AML-193 (cell line): ENCODE measurements at regions not wholly inside any gene's neighbourhood (a gene's known extent, or its start where the extent isn't known, plus 50 kb on each side); places are given as distances from the start of the nearest gene placed in this dataset.

Experiments
- DNase-seq, 2 experiments: peaks; one replicate each; lab custom pipeline; 2025; lab: John Stamatoyannopoulos, UW

DNA sequence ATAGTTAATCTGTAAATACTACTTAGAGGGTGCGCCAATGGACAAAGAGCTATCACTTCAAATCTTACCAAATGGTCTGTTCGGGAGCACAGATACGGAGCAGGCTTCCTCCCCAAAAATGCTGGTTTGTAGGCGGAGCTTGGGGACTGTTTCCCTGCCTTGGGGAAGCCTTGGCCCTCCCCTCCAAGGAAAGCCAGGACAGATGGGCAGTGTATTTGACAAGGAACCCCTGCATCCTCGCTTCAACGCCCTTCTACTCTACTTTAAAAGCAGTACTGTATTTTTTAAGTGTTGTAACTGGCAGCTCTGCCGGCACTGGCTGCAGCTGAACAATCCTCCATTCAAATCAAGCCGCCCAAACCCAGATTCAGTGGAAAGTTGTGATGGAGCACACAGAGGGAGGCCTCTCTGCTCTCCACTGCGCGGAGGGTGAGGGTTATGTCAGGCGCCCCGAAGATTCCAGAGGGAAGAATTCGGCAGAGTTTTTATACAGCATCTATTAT is 83.1 kb upstream of the FNDC3B start:
- DNase-seq, result no peak

DNA sequence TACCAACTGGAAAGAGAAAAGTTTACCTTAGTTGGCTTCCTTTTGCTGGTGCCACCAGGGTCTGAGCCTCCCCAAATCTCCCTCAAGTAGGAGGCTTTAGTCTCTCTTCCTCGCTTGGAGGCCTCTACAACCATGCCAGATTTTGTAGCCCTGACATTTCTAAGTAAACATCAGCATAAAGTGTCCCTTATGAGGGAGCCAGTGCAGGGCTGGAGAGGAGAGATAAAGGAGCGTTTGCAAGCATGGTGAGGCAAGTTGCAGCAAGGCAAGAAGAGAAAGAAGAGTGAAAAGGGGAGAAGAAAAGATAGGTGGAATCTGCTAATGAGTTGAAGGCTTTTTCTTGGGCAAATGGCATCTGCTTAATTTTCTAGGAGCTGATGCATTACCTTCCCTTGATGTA is 82.7 kb upstream of the FNDC3B start:
- DNase-seq, result no peak

DNA sequence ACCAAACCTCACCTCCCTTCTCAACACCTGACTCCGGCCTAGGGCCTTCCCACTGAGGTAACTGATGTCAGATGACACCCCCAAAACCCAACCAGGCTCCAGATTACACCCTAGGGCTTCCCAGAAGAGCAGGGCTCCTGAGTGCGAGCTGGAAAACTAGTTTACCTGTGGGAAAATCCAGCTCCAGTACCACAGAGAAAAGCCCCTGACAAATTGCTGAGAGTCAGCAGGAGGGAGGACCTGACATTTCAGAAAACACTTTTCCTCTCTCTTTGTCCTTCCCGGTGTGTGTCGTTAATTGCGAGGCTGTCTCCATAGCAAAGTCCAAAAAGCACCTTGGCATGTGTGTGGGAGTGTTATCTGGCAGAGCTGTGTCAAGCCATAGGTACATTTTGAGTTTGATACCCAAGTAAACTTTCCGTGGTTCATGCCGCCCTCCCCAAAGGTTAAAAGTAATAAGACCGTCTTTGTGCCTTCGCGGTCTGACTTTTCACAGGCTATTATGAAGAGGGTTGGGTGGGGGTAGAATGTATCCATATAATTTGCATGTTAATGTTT is 79.8 kb upstream of the FNDC3B start:
- DNase-seq, result no peak

DNA sequence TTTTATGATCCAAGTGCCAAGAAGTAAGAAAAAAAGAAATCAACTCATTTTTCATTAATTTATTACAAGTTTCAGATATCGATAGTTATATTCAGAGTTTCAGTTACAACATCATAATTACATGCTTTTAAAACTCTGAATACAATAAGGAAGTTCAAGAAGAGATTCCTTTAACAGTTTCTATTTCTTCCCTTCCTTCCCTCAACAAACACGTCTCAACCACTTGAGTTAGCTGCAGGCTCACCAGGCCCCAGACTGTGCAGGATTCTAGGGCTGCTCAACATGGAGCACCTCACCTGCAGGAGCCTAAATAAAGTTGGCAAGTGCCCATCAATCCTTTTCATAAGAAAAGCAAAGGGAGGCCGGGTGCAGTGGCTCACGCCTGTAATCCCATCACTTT is 79.2 kb upstream of the FNDC3B start:
- no peak for DNase-seq

DNA sequence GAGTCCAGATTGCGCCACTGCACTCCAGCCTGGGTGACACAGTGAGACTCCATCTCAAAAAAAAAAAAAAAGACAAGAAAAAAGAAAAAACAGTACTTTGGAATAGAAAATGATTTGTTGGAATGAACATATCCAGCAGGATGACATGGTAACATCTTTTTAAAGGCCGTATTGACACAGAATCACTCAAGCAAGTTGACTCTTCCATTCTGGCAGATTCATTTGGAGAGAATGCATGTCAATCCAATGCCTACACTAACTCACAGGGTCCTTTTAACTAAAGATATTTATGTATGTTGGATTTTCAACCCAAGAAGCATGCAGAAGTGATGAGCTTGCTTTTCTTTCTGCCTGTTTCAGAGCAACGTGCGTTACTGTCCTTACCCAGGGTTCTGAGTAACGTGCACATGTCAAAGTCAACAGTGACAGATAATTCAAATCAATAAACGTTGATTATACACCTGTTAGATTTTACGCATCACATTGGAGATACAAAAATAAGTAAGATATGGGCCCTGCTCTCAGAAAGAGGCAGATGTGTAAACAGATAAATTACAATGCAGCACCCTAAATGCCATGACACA is 77.1 kb upstream of the FNDC3B start:
- no peak for DNase-seq

DNA sequence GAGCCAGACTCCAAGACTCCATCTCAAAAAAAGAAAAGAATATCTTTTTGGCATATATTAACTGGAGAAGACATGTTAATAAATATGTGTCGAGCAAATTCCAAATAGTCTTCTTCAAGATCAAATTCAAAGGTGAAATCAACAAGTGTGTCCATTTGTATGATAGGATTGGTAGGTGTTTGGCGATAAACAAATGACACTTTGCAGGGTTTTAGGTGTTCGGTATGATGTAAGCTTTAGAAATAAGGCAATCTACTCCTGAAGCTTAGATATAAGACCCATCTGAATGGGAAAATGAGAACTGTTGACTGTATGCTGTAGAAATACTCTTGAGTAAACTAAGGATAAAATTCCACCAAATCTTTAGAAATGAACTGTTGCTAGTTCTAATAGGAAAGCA is 75.8 kb upstream of the FNDC3B start:
- no peak for DNase-seq

DNA sequence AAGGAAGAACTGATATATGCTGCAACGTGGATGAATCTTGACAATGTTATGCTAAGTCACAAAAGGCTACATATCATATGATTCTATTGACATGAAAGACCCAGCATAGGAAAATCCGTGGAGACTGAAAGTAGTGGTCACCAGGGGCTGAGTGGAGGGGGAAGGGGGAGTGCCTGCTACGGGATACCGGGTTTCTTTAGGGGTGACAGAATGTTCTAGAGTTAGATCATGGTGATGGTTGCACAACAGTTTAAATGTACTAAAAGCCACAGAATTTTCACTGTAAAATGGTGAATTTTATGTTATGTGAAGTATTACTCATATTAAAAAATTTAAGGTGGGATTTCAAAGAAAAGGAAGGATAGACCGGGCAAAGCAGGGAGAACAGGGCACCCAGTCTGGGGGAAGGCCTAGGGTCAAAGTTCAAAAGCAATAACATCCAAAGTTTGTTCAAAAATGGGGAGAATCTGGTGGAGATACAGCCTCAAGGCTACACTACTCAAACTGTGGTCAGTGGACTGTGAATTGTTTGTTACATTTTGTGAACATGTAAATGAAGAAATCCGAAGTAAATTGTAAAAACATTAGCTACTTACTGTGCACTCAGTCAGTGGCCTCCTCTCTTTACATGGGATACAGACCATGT is 74.2 kb upstream of the FNDC3B start:
- DNase-seq, result no peak

DNA sequence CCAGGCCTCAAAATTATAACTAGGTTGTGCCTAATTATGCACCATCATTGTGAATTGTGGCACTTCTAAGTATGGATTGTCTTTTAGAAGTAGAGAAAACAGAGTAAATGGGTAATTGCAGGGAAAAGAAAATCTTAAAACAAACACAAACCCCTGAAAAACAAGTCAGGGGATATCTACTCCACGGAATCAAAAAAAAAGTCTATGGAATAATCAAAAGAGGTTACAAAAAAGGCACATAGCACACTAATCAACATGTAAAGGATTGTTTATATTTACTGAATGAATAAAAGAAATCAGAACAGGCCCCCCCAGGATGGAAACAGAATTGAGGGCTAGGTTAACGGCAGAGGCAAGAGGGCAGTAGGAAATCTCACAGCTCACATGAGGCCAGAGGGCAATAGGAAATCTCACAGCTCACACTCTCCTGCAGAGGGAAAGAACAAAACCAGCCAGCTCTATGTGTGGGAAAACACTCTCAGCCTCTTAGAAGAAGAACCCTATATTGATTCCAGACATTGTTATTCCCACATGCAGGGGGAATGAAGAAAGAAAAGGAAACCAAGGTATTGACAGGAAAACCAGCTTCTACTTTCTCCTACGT is 72.7 kb upstream of the FNDC3B start:
- DNase-seq, result no peak

DNA sequence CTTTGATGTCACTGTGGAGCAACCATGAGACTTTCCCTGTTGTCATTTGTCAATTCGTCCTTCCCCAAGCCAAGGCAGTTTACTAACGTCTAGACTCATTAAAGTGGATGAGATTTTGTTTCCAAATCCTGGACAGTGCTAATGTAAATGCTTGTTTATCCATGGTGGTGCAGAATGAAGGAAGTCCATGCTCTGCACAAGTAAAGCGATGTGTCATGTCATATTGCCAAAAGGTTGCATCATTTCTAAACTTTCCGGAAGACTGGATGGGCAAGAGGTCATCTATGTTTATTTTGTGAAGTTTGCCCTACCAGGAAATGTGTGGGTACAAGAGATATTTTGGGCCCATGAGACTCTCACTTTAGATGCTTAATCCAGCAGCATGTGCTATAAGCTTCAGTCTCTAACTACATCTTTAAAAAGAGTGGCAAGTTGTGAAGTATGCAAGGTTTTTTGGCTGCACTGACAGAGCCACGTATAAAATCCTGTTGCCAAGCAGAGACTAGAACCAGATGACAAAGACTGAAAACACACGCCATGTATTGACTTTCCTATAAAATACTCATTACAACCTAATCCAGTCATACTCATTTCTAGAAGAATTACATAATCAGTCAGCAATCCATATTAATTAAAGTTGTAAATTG is 72.1 kb upstream of the FNDC3B start:
- peak; percentile 92 to 96 for DNase-seq

DNA sequence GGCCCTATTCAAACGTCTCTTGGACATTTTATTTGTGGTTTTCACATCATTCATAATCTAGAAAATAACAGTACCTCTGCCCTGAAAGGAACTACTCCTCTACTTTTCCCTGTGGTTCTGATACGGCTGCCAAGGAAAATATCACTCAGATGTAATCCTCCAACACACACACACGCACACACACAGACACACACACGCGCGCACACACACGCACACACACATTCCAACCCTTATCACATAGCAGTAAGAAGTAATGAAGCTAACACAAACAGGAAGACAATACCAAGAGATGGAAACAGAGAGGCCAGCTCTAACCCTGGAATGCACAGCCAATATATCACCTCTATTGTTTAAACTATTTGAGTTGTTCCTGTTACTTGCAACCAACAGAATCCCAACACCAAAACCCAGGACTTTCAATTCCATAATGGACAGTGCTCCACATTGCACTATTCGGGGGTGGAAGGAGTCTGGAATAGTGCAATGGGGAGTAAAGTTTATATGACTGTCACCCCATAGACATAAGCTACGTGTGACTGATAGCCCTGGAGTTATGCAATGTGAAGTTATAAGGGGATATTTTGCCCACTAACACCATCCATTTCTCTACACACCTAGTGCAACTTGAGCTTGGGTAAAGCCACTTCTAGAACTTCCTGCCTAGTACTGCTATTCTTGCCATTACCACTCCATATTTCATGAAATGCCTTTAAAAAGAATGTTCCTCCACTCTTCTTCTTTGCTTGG is 71.3 kb upstream of the FNDC3B start:
- no peak for DNase-seq

DNA sequence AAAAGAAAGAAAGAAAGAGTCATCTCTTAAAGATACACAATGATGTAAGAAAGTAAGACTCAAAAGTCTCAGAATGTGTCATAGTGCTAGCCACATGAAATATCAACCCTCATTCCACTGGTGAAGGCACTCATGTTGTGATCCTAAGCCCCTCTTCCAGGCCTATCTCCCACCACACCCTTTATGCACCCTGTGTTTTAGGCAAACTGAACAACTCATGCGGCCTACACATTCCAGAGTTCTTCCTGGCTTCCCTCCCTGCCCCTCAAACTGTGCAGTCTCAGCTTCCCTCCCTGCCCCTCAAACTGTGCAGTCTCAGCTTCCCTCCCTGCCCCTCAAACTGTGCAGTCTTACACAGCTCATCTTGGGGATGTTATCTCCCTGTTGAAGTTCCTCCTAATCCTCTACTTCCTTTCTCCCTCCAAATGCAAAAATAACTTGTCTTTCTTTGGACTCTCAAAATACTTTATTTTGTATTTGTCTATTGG is 69.0 kb upstream of the FNDC3B start:
- DNase-seq, result no peak

DNA sequence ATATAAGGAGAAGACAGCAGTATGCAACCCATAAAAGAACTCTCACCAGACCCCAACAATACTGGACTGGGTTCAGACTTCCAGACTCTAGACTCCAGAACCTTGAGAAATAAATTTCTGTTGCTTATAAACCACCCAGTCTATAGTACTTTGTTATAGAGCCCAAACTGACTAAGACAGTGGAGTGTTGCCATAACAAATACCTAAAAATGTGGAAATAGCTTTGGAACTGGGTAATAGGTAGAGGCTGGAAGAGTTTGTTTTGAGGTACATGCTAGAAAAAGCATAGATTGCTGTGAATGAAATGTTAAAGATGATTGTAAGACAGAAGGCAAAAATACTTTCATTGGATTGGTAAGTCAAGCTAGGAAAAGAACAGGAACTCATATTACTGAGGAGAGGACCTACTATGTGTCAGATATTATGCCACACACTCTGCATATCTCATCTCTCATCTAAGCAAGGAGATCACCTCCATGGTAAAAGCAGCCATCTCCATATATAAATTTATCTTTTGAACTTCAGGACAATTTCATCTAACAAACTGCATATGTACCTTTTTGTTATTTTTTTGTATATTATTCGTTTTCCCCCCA is 67.4 kb upstream of the FNDC3B start:
- no peak for DNase-seq

DNA sequence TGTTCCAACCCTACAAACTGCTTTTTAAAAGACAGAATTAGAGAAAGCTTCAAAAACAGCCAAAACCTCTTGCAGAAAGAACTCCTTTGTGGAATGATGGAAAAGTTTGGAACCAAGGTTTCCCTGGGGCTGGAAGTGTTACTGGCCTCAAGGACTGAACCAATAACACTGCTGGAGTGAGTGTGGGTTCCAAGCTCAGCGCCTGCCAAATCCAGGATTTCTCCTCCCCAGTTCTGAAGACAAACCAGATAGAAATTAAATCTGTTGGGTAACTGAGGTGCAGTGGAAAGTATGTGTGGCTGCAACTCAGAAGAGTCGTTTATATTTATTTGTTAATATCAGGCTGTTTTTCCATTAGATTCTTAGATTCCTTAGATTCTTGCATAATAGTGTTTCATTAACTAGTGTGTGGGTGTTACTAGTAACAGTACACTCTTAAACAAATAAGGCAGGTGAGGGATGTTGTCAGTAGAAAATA is 66.5 kb upstream of the FNDC3B start:
- DNase-seq, result no peak

DNA sequence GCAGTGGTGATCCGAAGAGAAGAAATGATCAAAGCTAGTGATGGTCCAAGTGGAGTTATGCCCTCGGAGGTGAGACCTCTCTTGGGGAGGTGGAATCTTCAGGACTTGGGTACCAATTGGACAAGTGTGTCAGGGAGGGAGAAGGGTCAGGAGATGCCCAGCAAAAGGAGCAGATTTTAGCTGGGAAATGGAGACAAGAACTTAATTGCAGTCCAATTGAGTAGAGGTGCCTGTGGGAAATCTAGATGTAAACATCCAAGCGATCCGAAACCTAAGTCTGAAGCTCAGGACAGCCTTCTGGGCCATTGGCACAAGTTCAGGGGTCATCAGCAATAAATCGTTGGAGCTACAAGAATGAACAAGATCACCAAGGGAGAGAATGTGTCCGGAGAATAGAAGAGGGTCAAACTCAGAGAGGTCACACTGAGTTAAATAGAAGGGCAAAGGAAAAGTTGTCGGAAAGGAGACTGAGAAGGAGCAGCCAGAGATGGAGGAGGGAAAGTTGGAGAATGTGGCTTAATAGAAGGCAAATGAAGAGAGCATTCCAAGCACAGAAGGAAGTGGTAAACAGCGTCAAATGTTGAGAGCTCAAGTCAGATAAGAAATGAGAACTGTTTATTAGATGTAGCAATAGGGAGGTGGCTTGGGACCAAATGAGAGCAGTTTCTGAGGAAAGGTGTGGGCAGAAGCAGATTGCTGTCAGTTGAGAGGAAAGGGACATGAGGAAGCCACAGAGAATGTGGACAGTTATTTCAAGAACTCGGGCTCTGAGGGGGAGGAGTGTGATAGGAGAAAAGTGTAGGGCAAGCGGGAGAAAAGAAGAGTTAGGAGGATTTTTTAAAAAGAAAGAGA is 64.2 kb upstream of the FNDC3B start:
- DNase-seq, result peak; percentile 99 to 100

DNA sequence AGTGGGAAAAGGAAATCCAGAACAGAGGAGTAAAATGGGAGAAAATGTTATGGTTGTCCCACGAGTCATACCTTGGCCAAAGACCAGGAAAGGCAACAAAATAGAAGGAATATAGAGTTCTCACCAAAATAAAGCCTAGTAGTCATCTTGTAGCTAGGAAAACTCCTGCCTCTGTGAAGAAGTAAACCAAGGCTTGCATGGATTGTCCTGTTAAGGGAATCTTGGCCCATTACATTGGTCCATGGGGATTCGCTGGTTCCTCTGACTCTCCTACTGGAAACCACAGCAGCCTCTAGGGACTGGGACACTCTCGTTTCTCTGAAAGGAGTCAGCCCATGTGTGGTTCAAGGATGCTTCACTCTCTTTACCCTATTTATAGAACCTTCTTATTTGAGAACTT is 62.9 kb upstream of the FNDC3B start:
- DNase-seq, result no peak

DNA sequence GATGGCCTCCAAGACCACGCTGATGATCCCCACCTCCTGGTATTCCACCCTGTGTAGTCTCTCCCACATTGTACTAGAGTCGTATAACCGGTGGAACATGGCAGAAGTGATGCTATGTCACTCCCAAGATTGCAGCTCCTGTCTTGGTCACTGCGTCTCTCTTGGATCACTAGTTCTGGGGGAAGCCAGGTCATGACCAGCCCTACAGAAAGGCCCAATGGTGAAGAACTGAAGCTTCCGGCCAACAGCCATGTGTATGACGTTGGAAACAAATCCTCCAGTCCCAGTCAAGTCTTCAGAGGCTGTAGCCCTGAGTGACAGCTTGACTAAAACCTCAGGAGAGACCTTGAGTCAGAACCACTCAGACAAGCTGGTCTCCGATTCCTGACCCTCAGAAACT is 61.9 kb upstream of the FNDC3B start:
- no peak for DNase-seq

DNA sequence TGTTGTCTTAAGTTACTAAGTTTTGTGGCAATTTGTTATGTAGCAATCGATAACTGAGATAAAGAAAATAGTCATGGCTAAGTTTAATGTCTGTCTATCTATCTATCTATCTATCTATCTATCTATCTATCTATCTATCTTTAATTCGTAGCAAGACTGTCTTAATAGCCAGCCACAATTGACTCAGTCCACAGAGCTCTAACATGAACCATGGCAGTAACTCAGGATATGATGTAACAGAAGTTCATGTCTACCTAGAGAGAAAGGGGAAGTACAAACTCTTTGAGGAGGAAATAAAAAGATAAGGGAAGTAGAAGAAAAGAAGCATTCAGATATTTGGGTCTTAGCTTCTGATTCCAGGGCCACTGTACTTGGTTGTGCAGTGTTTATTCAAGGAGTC is 61.5 kb upstream of the FNDC3B start:
- DNase-seq, result peak; percentile 99 to 100

DNA sequence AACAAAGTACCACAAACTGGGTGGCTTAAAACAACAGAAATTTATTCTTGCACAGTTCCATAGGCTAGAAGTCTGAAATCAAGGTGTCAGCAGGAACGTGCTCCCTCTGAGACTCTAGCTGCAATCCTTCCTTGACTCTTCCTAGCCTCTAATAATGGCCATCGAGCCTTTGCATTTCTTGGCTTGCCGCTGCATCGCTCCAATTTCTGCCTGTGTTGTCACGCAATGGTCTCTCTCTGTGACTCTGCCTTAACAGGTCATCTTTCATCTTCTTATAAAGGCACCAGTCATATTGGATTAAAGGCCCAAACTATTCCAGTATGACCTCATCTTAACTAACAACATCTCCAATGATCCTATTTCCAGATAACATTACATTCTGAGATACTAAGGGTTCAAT is 61.0 kb upstream of the FNDC3B start:
- no peak for DNase-seq

DNA sequence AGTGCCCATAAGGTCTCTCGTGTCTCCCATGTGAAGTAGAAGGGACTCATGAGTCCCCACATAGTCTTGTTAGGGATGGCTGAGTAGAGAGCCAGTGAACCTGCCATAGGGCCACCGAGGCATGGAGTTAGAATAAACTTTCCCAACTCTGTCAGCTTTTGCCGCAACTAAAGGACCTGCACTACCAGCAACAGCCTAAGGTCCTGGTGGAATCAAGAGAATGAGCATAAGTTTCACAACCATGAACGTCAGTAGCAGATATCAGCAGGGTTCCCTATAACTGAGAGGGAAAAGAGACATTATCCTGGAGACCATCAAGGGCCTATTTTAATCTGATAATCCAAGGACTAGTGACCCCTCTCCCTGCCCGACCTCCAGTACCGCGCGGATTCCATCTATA is 60.3 kb upstream of the FNDC3B start:
- no peak for DNase-seq

DNA sequence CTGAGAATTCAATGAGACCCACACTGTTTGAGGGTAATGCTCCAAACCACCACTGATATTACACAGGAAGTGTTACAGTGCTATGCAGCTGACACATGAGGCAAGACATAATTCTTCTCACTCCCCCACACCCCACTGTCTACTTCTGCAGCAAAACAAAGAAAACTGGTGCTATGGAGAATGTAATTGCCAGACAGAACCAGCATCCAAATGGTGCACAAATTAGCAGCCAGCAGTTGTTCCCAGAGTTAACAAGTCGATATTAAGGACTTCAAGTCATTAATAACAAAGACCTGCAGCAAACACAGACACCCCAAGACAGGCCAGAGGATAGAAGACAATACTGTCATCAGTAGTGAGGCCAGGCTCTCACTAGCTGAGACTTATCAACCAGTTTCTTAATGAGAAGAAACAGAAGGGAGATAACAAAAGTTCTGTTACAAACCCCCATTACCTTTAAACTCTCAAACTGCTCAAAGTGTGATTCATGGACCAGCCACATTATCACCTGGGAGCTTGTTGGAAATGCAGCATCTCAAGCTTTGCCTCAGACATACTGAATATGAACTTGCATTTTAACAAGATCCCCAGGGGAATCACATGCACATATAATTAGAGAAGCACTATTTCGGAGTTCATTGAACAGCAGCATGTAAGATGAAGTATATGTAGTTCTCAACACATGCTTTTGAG is 58.7 kb upstream of the FNDC3B start:
- DNase-seq, result peak; percentile 94 to 98
